PC-3 (cell line): ENCODE measurements at regions not wholly inside any gene's neighbourhood (a gene's known extent, or its start where the extent isn't known, plus 50 kb on each side); places are given as distances from the start of the nearest gene placed in this dataset.

Experiments
- ATAC-seq: fragments of 200-7000 bp; cut with Tn5 transposase; 2 replicates; pipeline ENCODE4 v1.9.1; 2020; ENCODE audit warnings: mild to moderate bottlenecking, moderate library complexity
- BruUV-seq: library from RNA; stranded (reverse); fragments of 400-500 nt; replicated peaks from 2 replicates; lab custom pipeline; 2021; lab: Mats Ljungman, UMichigan
- CTCF ChIA-PET: fragments of 300-600 bp; sonication (Branson Sonifier 250); formaldehyde crosslinking; loops from one replicate; lab custom pipeline; 2022; ENCODE audit warnings: antibody characterized with exemption; lab: Charles Lee
- POLR2A ChIA-PET: fragments of 300-600 bp; sonication (Branson Sonifier 250); formaldehyde crosslinking; loops from one replicate; lab custom pipeline; 2022; ENCODE audit warnings: antibody characterized with exemption; ENCODE audit not compliant: unreplicated experiment; lab: Charles Lee
- DNase-seq: peaks from one replicate; pipeline ENCODE4 v3.0.0-alpha.2; 2015
- H2AFZ ChIP-seq: fragments of 300-600 bp; sonication (generic); 2 replicates; pipeline ENCODE4 v1.6.0; 2016; ENCODE audit warnings: antibody characterized with exemption, low read length
- H3F3A ChIP-seq: fragments of 300-600 bp; sonication (generic); one replicate; pipeline ENCODE4 v1.6.0; 2017; ENCODE audit warnings: antibody characterized with exemption, low read length, control low read depth, mild to moderate bottlenecking; ENCODE audit not compliant: unreplicated experiment
- H3K27ac ChIP-seq: fragments of 300-600 bp; sonication (generic); 2 replicates; pipeline ENCODE4 v1.5.1; 2016; ENCODE audit warnings: mild to moderate bottlenecking, low read length
- H3K27me3 ChIP-seq: fragments of 300-600 bp; sonication (generic); 2 replicates; pipeline ENCODE4 v1.6.1; 2016; ENCODE audit warnings: low read length, mixed read lengths
- H3K36me3 ChIP-seq: fragments of 300-600 bp; sonication (generic); 2 replicates; pipeline ENCODE4 v1.6.1; 2016; ENCODE audit warnings: low read depth, mixed run types, low read length, mixed read lengths
- H3K4me1 ChIP-seq: fragments of 300-600 bp; sonication (generic); 2 replicates; pipeline ENCODE4 v1.5.1; 2016; ENCODE audit warnings: low read length; ENCODE audit not compliant: insufficient read depth
- H3K4me2 ChIP-seq: fragments of 300-600 bp; sonication (generic); 2 replicates; pipeline ENCODE4 v1.6.0; 2016; ENCODE audit warnings: low read length
- H3K4me3 ChIP-seq: fragments of 300-600 bp; sonication (generic); 2 replicates; pipeline ENCODE4 v1.5.1; 2016; ENCODE audit warnings: mild to moderate bottlenecking, low read length, mixed read lengths
- H3K79me2 ChIP-seq: fragments of 300-600 bp; sonication (generic); 2 replicates; pipeline ENCODE4 v1.6.1; 2017; ENCODE audit warnings: low read length, mixed read lengths
- H3K9ac ChIP-seq: fragments of 300-600 bp; sonication (generic); 2 replicates; pipeline ENCODE4 v1.6.0; 2016; ENCODE audit warnings: mild to moderate bottlenecking, low read length
- H3K9me2 ChIP-seq: fragments of 300-600 bp; sonication (generic); replicated peaks from 2 replicates; pipeline ENCODE4 v1.6.1; 2016; ENCODE audit warnings: mixed run types, low read length, mixed read lengths
- H3K9me3 ChIP-seq: fragments of 300-600 bp; sonication (generic); 2 replicates; pipeline ENCODE4 v1.6.1; 2016; ENCODE audit warnings: low read length, mixed read lengths
- H4K20me1 ChIP-seq: fragments of 300-600 bp; sonication (generic); 2 replicates; pipeline ENCODE4 v1.6.1; 2016; ENCODE audit warnings: low read length, mixed read lengths
- EZH2 ChIP-seq: fragments of 300-600 bp; sonication (generic); IDR thresholded peaks from one replicate; pipeline ENCODE4 v1.6.1; 2017; ENCODE audit warnings: antibody characterized with exemption, mild to moderate bottlenecking, low read length; ENCODE audit not compliant: unreplicated experiment
- EZH2phosphoT487 ChIP-seq: fragments of 300-600 bp; sonication (generic); IDR thresholded peaks from 2 replicates; pipeline ENCODE4 v1.6.1; 2018; ENCODE audit warnings: mild to moderate bottlenecking, antibody characterized with exemption, low read length, borderline replicate concordance
- intact Hi-C: fragments of 100-400 bp; cut with micrococcal nuclease; formaldehyde crosslinking; loops from 2 replicates; pipeline ENCODE4 v1.9.0; 2023
- TF ChIP-seq, protein P1 (sequence below): fragments of 300-600 bp; sonication (generic); conservative IDR thresholded peaks from 2 replicates; pipeline ENCODE4 v1.5.1; 2017; ENCODE audit warnings: antibody characterized with exemption, low read depth, mild to moderate bottlenecking, low read length

DNA sequence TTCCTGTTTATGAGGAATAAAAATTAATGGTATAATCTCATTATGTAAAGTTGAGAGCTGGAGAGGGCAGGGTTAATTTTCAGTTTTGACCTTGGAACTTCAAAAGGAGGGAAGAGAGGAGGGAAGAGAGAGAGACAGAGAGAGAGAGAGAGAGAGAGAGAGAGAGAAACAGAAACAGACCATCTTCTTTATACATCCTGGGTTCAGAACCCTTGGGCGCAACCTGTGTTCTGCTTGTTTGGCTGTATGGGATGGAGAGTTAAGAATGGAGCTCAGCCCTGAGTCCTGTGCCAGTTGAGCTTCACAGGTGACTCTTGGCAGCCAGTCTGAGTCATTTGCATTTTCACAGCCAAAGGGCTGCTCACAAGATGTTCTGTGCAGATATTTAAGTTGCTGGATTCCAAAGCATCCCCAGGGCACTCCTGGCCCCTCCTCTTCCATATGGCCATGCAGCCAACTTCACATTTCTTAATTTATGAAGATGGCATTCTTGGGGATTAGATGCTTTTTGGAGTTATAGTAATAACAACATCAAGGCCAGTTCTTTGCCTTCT, 143.5 kb downstream of the CARTPT start:
- no peak overlapping the region for H3K27ac ChIP-seq
- H3K36me3 ChIP-seq: no peaks in the 10 kb centered on the region
- no peaks in the 10 kb centered on the region for H3K27me3 ChIP-seq
- TF ChIP-seq, protein P1, sequence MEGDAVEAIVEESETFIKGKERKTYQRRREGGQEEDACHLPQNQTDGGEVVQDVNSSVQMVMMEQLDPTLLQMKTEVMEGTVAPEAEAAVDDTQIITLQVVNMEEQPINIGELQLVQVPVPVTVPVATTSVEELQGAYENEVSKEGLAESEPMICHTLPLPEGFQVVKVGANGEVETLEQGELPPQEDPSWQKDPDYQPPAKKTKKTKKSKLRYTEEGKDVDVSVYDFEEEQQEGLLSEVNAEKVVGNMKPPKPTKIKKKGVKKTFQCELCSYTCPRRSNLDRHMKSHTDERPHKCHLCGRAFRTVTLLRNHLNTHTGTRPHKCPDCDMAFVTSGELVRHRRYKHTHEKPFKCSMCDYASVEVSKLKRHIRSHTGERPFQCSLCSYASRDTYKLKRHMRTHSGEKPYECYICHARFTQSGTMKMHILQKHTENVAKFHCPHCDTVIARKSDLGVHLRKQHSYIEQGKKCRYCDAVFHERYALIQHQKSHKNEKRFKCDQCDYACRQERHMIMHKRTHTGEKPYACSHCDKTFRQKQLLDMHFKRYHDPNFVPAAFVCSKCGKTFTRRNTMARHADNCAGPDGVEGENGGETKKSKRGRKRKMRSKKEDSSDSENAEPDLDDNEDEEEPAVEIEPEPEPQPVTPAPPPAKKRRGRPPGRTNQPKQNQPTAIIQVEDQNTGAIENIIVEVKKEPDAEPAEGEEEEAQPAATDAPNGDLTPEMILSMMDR: no peak
- TF ChIP-seq EZH2: no peak
- TF ChIP-seq EZH2phosphoT487: no peak
- BruUV-seq: no TSS peak
- H3K9me2 ChIP-seq: no peaks in the 10 kb centered on the region
- ChIA-PET CTCF (no interaction called here), POLR2A (no interaction called here)
- peaks cover 13% of the 10 kb centered on the region for H3K4me1 ChIP-seq
- intact Hi-C loops: no loop called here
- H2AFZ ChIP-seq: no peak overlapping the region
- DNase-seq (no peak), ATAC-seq (no peak)
- no peaks in the 10 kb centered on the region for H4K20me1 ChIP-seq
- H3K4me2 ChIP-seq: no peak overlapping the region
- no peak overlapping the region for H3K9ac ChIP-seq
- H3K4me3 ChIP-seq: no peak overlapping the region
- H3K79me2 ChIP-seq: no peaks in the 10 kb centered on the region
- H3K9me3 ChIP-seq: no peaks in the 10 kb centered on the region
- no peaks in the 10 kb centered on the region for H3F3A ChIP-seq

DNA sequence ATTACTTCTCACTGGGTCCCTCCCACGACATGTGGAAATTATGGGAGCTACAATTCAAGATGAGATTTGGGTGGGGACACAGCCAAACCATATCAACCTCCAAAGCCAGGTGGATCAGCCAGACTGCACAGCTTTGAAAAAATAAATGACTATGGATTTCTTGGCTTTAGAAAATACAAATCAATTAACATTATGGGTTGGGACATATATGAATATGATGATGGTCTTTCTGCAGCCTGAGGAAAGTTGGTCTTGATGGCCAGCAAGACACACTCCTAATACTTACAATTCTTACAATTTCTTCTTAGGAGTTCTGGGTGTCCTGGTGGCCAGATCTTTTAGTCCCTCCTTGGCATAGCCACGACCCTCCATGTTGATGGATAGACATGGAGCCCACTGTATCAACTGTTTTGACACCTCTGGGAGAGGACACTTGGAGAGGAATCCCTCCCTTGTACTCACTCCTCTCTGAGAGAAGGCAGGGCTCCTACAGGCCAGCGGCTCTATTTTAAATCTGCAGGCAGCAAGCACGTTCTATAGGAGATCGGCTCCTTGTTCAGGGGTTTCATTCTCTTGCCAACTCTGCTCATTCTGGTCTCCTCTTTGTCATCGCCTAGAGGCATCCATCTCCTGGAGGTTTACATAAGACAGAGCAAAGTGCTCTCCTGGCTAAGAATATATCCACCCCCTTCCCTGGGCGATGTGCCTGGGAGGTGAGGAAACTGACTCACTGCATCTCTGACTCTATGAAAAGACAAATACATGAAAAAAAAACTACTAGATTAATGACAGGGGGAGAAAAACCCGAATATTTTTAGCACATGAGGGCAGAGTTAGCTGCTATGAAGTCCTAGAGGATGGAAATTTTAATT, 145.9 kb downstream of the CARTPT start:
- H3K9me3 ChIP-seq: no peaks in the 10 kb centered on the region
- CTCF ChIA-PET: no interaction called here
- DNase-seq: peak; percentile 82
- no peak overlapping the region for H3K9ac ChIP-seq
- no peaks in the 10 kb centered on the region for H3K79me2 ChIP-seq
- H3K27ac ChIP-seq: peak overlapping the region; percentile 27; the same call in 1 of the 2 replicates
- H3K36me3 ChIP-seq: no peaks in the 10 kb centered on the region
- POLR2A ChIA-PET: no interaction called here
- H3K9me2 ChIP-seq: no peaks in the 10 kb centered on the region
- TF ChIP-seq EZH2phosphoT487: no peak
- TF ChIP-seq EZH2: no peak
- TF ChIP-seq, protein P1: no peak
- peak overlapping the region; percentile 68 for H3K4me2 ChIP-seq
- H3F3A ChIP-seq: no peaks in the 10 kb centered on the region
- peaks cover 13% of the 10 kb centered on the region for H3K4me1 ChIP-seq
- ATAC-seq: peak; percentile 95
- H4K20me1 ChIP-seq: no peaks in the 10 kb centered on the region
- H3K4me3 ChIP-seq: 0 out of 2 replicates have a peak overlapping the region, but pooled peaks have one; percentile 11
- BruUV-seq: no TSS peak
- intact Hi-C loops: no loop called here
- no peaks in the 10 kb centered on the region for H3K27me3 ChIP-seq
- peak overlapping the region; percentile 32; the same call in 1 of the 2 replicates for H2AFZ ChIP-seq
